C4-2B (cell line): ENCODE measurements at regions not wholly inside any gene's neighbourhood (a gene's known extent, or its start where the extent isn't known, plus 50 kb on each side); places are given as distances from the start of the nearest gene placed in this dataset.

Experiments
- CTCF ChIP-seq: fragments of 450-650 bp; conservative IDR thresholded peaks from 2 replicates; pipeline ENCODE4 v1.5.1; 2017; ENCODE audit warnings: mild to moderate bottlenecking
- ZFX ChIP-seq: fragments of 450-650 bp; IDR thresholded peaks from 2 replicates; pipeline ENCODE4 v1.6.1; 2017

- TF ChIP-seq CTCF: no peak
- no peak for TF ChIP-seq ZFX
Observed at GRCh38 chr1:234989479-234990327, 138.9 kb downstream of the TOMM20 start.
